PFSK-1 (cell line): ENCODE measurements at regions not wholly inside any gene's neighbourhood (a gene's known extent, or its start where the extent isn't known, plus 50 kb on each side); places are given as distances from the start of the nearest gene placed in this dataset.

Experiments
- POLR2AphosphoS5 ChIP-seq: IDR thresholded peaks from 2 replicates; pipeline ENCODE4 v1.6.1; 2012; ENCODE audit warnings: low read depth, mild to moderate bottlenecking, control low read depth, low read length, moderate library complexity
- TAF1 ChIP-seq: IDR thresholded peaks from 2 replicates; pipeline ENCODE4 v1.6.1; 2012; ENCODE audit warnings: low read length, control low read depth, borderline replicate concordance; ENCODE audit not compliant: insufficient read depth
- TF ChIP-seq, protein P1 (sequence below), 2 experiments: IDR thresholded peaks; 2 replicates each; pipeline versions ENCODE4 v1.6.1 to v1.8.0; 2011 to 2012; ENCODE audit warnings: low read depth in 2 of 2, low read length in 2 of 2, control low read depth in 1 of 2, inconsistent platforms in 1 of 2, mild to moderate bottlenecking in 1 of 2, moderate library complexity in 1 of 2; ENCODE audit not compliant: insufficient read depth in 1 of 2

DNA sequence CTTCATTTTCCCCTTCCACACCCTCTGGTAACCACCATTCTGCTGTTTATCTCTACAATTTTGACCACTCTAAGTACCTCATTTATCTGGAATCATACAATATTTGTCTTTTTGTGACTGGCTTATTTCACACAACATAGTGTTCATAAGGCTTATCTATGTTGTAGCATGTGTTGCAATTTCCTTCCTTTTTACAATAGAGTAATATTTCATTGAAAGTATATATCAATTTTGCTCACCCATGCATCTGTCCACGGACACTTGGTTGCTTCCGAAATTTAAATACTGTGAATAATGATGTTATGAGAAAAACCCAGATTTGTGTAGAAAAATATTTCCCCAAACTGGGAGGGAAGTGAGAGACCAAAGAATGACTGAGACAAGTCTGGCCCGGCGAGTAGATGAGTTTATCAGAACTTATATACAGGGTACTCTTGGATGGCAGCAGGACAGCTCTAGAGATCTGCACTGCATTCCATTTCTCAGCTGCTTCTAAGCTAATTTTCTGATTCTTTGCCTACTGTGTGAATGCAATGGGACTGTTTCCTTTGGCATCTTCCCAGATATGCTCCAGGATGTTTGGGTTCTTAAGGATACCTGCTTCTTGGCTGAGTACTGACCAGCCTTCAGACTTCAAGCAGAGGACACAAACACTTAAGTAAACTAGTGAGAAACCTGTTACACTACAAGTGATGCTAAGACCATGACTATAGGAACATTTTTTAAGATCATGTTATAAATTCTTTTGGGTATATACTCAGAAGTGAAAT is 834.0 kb upstream of the PCDH9 start:
- TF ChIP-seq POLR2AphosphoS5 (no peak), TAF1 (no peak)
- TF ChIP-seq, protein P1, sequence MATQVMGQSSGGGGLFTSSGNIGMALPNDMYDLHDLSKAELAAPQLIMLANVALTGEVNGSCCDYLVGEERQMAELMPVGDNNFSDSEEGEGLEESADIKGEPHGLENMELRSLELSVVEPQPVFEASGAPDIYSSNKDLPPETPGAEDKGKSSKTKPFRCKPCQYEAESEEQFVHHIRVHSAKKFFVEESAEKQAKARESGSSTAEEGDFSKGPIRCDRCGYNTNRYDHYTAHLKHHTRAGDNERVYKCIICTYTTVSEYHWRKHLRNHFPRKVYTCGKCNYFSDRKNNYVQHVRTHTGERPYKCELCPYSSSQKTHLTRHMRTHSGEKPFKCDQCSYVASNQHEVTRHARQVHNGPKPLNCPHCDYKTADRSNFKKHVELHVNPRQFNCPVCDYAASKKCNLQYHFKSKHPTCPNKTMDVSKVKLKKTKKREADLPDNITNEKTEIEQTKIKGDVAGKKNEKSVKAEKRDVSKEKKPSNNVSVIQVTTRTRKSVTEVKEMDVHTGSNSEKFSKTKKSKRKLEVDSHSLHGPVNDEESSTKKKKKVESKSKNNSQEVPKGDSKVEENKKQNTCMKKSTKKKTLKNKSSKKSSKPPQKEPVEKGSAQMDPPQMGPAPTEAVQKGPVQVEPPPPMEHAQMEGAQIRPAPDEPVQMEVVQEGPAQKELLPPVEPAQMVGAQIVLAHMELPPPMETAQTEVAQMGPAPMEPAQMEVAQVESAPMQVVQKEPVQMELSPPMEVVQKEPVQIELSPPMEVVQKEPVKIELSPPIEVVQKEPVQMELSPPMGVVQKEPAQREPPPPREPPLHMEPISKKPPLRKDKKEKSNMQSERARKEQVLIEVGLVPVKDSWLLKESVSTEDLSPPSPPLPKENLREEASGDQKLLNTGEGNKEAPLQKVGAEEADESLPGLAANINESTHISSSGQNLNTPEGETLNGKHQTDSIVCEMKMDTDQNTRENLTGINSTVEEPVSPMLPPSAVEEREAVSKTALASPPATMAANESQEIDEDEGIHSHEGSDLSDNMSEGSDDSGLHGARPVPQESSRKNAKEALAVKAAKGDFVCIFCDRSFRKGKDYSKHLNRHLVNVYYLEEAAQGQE (IDR thresholded peaks at IDR 0.05; ENCODE audit: insufficient read depth in 1 of 2, low read depth in 2 of 2, low read length in 2 of 2) = no peak
